GM23338 (cell line): ENCODE measurements at regions not wholly inside any gene's neighbourhood (a gene's known extent, or its start where the extent isn't known, plus 50 kb on each side); places are given as distances from the start of the nearest gene placed in this dataset.
"Not testable (repeated sequence)": the region's sequence is repeated elsewhere in the genome, so short reads cannot be mapped to it uniquely, and the experiment has no call there.

Experiments used
- ATAC-seq: fragments of 200-7000 bp; cut with Tn5 transposase; 3 replicates; pipeline ENCODE4 v1.9.1; 2020
- DNase-seq: peaks from one replicate; pipeline ENCODE4 v3.0.0-alpha.2; 2015; ENCODE audit warnings: low spot score
- H2AFZ ChIP-seq: fragments of 200-600 bp; sonication (generic); 2 replicates; pipeline ENCODE4 v1.8.0; 2016; ENCODE audit warnings: antibody characterized with exemption, mild to moderate bottlenecking, moderate library complexity
- H3F3A ChIP-seq: fragments of 200-600 bp; sonication (generic); replicated peaks from 2 replicates; pipeline ENCODE4 v1.8.0; 2017; ENCODE audit warnings: antibody characterized with exemption, mixed run types, low read depth
- H3K27ac ChIP-seq: fragments of 200-600 bp; sonication (generic); 2 replicates; pipeline ENCODE4 v1.6.1; 2016; ENCODE audit warnings: low read depth
- H3K27me3 ChIP-seq: fragments of 200-600 bp; sonication (generic); 2 replicates; pipeline ENCODE4 v1.8.0; 2016; ENCODE audit warnings: mild to moderate bottlenecking, mixed run types, moderate library complexity; ENCODE audit not compliant: insufficient read depth
- H3K36me3 ChIP-seq: fragments of 200-600 bp; sonication (generic); 2 replicates; pipeline ENCODE4 v1.8.0; 2016; ENCODE audit warnings: mild to moderate bottlenecking; ENCODE audit not compliant: insufficient read depth
- H3K4me1 ChIP-seq: fragments of 200-600 bp; sonication (generic); 2 replicates; pipeline ENCODE4 v1.8.0; 2016; ENCODE audit warnings: mild to moderate bottlenecking, moderate library complexity; ENCODE audit not compliant: insufficient read depth
- H3K4me2 ChIP-seq: fragments of 200-600 bp; sonication (generic); 2 replicates; pipeline ENCODE4 v1.7.1; 2017; ENCODE audit warnings: mixed run types
- H3K4me3 ChIP-seq: fragments of 200-600 bp; sonication (generic); 2 replicates; pipeline ENCODE4 v1.6.1; 2016; ENCODE audit warnings: mixed run types
- H3K79me2 ChIP-seq: fragments of 200-600 bp; sonication (generic); replicated peaks from 2 replicates; pipeline ENCODE4 v1.8.0; 2017; ENCODE audit warnings: mild to moderate bottlenecking; ENCODE audit not compliant: insufficient read depth
- H3K9me2 ChIP-seq: fragments of 200-600 bp; sonication (generic); 2 replicates; pipeline ENCODE4 v1.8.0; 2017; ENCODE audit not compliant: insufficient read depth
- H4K20me1 ChIP-seq: fragments of 200-600 bp; sonication (generic); replicated peaks from 2 replicates; pipeline ENCODE4 v1.8.0; 2017; ENCODE audit warnings: mild to moderate bottlenecking; ENCODE audit not compliant: insufficient read depth
- H3K27ac Mint-ChIP-seq: 2 replicates; pipeline ENCODE4 v1.8.0; 2020; ENCODE audit warnings: inconsistent platforms, mild to moderate bottlenecking, moderate library complexity, mixed read lengths
- H3K27me3 Mint-ChIP-seq: 3 replicates; pipeline ENCODE4 v1.8.0; 2022; ENCODE audit warnings: low read depth, mild to moderate bottlenecking, moderate library complexity, mixed read lengths, inconsistent platforms; ENCODE audit not compliant: insufficient read depth, poor library complexity
- H3K36me3 Mint-ChIP-seq: 3 replicates; pipeline ENCODE4 v1.8.0; 2021; ENCODE audit warnings: low read depth, mild to moderate bottlenecking, inconsistent platforms, moderate library complexity, mixed read lengths
- H3K4me1 Mint-ChIP-seq: 3 replicates; pipeline ENCODE4 v1.8.0; 2020; ENCODE audit warnings: mild to moderate bottlenecking, inconsistent platforms, mixed read lengths
- H3K4me3 Mint-ChIP-seq: 3 replicates; pipeline ENCODE4 v1.8.0; 2021; ENCODE audit warnings: moderate library complexity, mild to moderate bottlenecking, inconsistent platforms, mixed read lengths
- H3K9me3 Mint-ChIP-seq: 3 replicates; pipeline ENCODE4 v1.8.0; 2020; ENCODE audit warnings: moderate library complexity, mild to moderate bottlenecking, inconsistent platforms, mixed read lengths
- TF ChIP-seq, protein P1 (sequence below), 2 experiments: fragments of 200-600 bp in 1 of 2; sonication (generic) in 1 of 2; conservative IDR thresholded peaks; 2 replicates each; pipeline versions ENCODE4 v1.5.1 to v1.6.1; 2016 to 2017; ENCODE audit warnings: antibody characterized with exemption in 2 of 2, low read depth in 2 of 2, mild to moderate bottlenecking in 2 of 2, moderate library complexity in 1 of 2

DNA sequence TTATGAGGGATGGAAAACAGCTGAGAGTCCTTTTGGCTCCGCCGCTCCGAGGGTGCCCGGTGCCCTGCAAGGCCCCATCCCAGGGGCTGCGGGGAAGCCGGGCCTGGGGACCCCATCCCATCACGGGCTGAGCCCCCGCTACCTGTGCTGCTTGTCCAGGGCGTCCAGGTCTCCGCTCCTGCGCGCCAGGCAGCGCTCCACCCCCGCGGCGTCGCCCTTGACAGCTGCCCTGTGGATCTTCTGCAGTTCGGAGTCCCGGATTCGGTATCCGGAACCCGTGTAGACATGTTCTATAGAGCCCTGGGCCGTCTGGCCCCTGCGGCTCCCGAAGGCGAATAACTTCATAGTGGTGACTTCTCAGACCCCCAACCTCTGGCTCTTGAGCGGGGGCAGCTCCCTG lies 534.0 kb upstream of the DEFB115 start:
- H4K20me1 ChIP-seq, DNase-seq, H3K27ac ChIP-seq, H3K9me3 Mint-ChIP-seq, H3K27me3 ChIP-seq, H3F3A ChIP-seq, H3K36me3 Mint-ChIP-seq, H3K9me2 ChIP-seq, H3K79me2 ChIP-seq, ATAC-seq, H3K4me1 Mint-ChIP-seq, H3K4me1 ChIP-seq, H3K36me3 ChIP-seq: not testable (repeated sequence)
- Histone ChIP-seq H3K4me3 (peak overlapping the region; percentile 62), H2AFZ (peak overlapping the region; percentile 52; the same call in 1 of the 2 replicates), H3K4me2 (peak overlapping the region; percentile 83)
- H3K27ac Mint-ChIP-seq: peak overlapping the region; percentile 82; the same call in 1 of the 2 replicates
- peaks cover 10% of the 10 kb centered on the region for H3K27me3 Mint-ChIP-seq
- H3K4me3 Mint-ChIP-seq: peak overlapping the region; percentile 89

DNA sequence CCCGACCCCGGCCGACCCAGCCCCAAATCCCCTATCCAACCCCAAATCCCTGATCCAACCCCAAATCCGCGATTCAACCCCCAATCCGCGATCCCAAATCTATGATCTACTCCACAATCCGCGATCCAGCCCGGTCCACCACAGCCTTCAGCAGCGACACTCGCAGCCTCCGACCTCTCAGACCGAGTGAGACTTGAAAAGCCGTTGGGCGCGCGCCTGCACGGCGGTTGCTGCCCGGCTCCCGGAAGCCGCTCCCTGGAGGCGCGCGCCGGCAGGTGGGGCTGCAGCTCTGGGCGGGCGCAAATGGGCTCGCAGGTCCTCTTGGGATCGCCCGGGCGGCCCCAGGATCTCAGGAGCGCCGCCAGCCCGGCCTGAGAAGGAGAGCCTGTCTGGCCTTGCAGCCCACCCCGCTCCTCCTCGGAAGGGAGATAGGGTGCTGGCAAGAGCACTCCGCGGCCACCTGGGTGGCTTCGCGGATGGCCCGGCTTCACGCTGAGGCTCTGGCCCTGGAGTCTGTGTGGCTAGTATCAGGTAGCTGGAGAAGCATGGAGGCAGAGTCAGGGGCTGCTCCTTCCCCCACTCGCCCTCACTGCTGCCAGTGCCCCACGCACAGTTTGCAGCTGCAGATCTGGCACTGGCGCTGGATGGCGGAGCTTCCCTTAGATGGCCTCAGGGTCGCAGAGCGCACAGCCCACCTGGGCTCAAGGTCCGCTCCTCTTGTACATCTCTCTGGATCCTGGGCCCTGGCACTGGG lies 533.4 kb upstream of the DEFB115 start:
- peak; percentile 92 for DNase-seq
- H3K27ac Mint-ChIP-seq: peak overlapping the region; percentile 82; the same call in 1 of the 2 replicates
- H3K4me3 ChIP-seq: peak overlapping the region; percentile 62

DNA sequence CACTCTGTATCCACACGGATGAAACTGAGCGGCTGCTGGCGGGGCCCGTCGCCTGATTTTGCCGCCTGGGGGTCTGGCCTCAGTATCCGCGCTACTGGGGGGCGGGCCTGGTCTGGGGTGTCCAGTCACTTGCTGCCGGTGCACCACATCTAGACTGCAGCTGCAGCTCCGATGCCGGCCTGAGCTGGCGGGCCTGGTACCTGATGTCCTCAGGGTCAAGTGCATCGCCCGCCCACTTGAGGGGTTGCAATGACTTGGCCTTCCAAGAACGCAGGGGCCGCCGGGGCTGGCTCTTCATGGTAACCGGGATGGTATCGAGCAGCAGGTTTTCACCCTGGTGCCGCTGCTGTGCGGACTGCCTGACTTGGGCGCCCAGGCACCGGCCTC lies 532.8 kb upstream of the DEFB115 start:
- Mint-ChIP-seq H3K27me3 (peaks cover 10% of the 10 kb centered on the region), H3K4me3 (peak overlapping the region; percentile 89), H3K36me3 (peaks cover 11% of the 10 kb centered on the region; the same call in 2 of the 3 replicates)
- H3K4me3 ChIP-seq: peak overlapping the region; percentile 62; the same call in 1 of the 2 replicates
- not testable (repeated sequence) for H3K27me3 ChIP-seq, ATAC-seq, H3F3A ChIP-seq, H3K27ac ChIP-seq, H3K4me1 ChIP-seq, H3K36me3 ChIP-seq, H3K9me2 ChIP-seq, H3K9me3 Mint-ChIP-seq, H3K79me2 ChIP-seq, H3K4me1 Mint-ChIP-seq, H3K27ac Mint-ChIP-seq, H4K20me1 ChIP-seq
- H2AFZ ChIP-seq: peak overlapping the region; percentile 47; the same call in 1 of the 2 replicates
- H3K4me2 ChIP-seq: peak overlapping the region; percentile 83
- peak; percentile 10 for DNase-seq

More for the DNA sequence above, 533.4 kb upstream of the DEFB115 start:
- H3F3A ChIP-seq, ATAC-seq, H3K36me3 Mint-ChIP-seq, H3K79me2 ChIP-seq, H3K27ac ChIP-seq, H3K9me3 Mint-ChIP-seq, H3K36me3 ChIP-seq, H3K4me1 Mint-ChIP-seq, H4K20me1 ChIP-seq, H3K9me2 ChIP-seq, H3K4me1 ChIP-seq, H3K27me3 ChIP-seq: not testable (repeated sequence)
- peaks cover 10% of the 10 kb centered on the region for H3K27me3 Mint-ChIP-seq
- peak overlapping the region; percentile 89 for H3K4me3 Mint-ChIP-seq
- TF ChIP-seq, protein P1, sequence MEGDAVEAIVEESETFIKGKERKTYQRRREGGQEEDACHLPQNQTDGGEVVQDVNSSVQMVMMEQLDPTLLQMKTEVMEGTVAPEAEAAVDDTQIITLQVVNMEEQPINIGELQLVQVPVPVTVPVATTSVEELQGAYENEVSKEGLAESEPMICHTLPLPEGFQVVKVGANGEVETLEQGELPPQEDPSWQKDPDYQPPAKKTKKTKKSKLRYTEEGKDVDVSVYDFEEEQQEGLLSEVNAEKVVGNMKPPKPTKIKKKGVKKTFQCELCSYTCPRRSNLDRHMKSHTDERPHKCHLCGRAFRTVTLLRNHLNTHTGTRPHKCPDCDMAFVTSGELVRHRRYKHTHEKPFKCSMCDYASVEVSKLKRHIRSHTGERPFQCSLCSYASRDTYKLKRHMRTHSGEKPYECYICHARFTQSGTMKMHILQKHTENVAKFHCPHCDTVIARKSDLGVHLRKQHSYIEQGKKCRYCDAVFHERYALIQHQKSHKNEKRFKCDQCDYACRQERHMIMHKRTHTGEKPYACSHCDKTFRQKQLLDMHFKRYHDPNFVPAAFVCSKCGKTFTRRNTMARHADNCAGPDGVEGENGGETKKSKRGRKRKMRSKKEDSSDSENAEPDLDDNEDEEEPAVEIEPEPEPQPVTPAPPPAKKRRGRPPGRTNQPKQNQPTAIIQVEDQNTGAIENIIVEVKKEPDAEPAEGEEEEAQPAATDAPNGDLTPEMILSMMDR (conservative IDR thresholded peaks at IDR 0.05; ENCODE audit: low read depth in 2 of 2): peak; percentile 23 to 50; a peak in 2 of 4 replicates
- peak overlapping the region; percentile 83 for H3K4me2 ChIP-seq
- peak overlapping the region; percentile 47; the same call in 1 of the 2 replicates for H2AFZ ChIP-seq

DNA sequence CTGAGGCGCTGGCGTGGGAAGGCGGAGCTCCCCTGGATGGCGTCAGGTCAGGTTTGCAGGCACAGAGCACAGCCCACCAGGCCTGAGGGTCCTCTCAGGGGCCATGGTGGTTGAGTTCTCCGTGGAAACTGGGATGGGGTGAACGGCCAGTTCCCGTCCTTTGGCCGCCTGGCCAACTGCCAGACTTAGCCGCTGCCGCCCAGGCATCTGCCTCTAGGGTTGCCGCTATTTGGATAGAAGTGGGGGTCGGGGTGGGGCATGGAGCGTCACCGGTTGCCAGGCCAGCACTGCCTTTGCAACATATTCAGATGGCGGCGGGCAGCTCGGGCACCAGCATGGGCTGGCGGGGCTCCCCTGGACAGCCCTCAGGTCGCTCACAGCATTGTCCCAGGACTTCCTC lies 532.3 kb upstream of the DEFB115 start:
- not testable (repeated sequence) for H3K9me2 ChIP-seq, H3K4me3 Mint-ChIP-seq, H4K20me1 ChIP-seq, H3K4me3 ChIP-seq, H3F3A ChIP-seq, H2AFZ ChIP-seq, DNase-seq, H3K36me3 ChIP-seq, H3K4me1 Mint-ChIP-seq, H3K27ac Mint-ChIP-seq, H3K9me3 Mint-ChIP-seq, H3K4me2 ChIP-seq, H3K27ac ChIP-seq, H3K79me2 ChIP-seq, ATAC-seq, H3K27me3 ChIP-seq, H3K4me1 ChIP-seq
- peaks cover 10% of the 10 kb centered on the region for H3K27me3 Mint-ChIP-seq
- H3K36me3 Mint-ChIP-seq: peaks cover 16% of the 10 kb centered on the region; the same call in 2 of the 3 replicates

DNA sequence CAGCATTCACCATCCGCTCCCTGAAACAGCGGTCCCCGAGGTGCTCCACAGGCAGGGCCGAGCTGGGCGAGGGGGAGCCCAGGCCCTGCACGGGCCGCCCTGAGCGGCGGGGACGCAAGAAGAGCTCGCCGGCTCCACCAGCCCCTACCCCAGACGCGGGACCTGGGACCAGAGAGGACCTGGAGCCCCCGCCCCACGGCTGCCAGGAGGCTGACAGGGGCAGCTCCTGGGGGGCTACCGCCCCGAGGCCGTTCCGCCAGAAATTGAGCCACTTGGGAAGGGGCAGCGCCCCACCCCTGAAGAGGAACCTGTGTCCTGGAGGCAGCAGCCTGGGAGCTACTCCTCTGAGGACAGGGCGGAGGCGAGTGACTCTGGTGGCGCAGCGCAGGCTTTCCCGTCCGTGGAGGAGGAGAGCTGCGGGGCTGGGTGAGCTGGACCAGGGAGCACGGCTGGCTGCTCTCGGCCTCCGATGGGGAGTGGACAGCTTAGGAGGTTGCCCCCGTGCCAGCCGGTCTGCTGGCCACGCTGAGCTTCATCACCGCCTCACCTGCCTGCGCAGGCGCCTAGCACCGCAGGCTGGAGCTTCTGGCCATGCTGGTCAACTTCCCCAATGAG lies 529.1 kb upstream of the DEFB115 start:
- H4K20me1 ChIP-seq, H3K27ac ChIP-seq, H3K36me3 ChIP-seq, H3K4me1 Mint-ChIP-seq, ATAC-seq, H3K27ac Mint-ChIP-seq, H2AFZ ChIP-seq, H3K4me3 ChIP-seq, H3K27me3 ChIP-seq, H3K79me2 ChIP-seq, H3K4me1 ChIP-seq, H3K9me2 ChIP-seq, H3F3A ChIP-seq, H3K4me3 Mint-ChIP-seq, H3K4me2 ChIP-seq: not testable (repeated sequence)
- Mint-ChIP-seq H3K9me3 (peaks cover 33% of the 10 kb centered on the region), H3K36me3 (peaks cover 39% of the 10 kb centered on the region), H3K27me3 (peaks cover 12% of the 10 kb centered on the region)
- DNase-seq: peak; percentile 23
